HG03442 (cell line): ENCODE measurements at regions not wholly inside any gene's neighbourhood (a gene's known extent, or its start where the extent isn't known, plus 50 kb on each side); places are given as distances from the start of the nearest gene placed in this dataset.
"Not testable (repeated sequence)": the region's sequence is repeated elsewhere in the genome, so short reads cannot be mapped to it uniquely, and the experiment has no call there.

Experiments used
- ATAC-seq: cut with Tn5 transposase; IDR thresholded peaks from one replicate; pipeline ENCODE4 v1.9.1; 2021; ENCODE audit warnings: mild to moderate bottlenecking, moderate library complexity; ENCODE audit not compliant: unreplicated experiment

DNA sequence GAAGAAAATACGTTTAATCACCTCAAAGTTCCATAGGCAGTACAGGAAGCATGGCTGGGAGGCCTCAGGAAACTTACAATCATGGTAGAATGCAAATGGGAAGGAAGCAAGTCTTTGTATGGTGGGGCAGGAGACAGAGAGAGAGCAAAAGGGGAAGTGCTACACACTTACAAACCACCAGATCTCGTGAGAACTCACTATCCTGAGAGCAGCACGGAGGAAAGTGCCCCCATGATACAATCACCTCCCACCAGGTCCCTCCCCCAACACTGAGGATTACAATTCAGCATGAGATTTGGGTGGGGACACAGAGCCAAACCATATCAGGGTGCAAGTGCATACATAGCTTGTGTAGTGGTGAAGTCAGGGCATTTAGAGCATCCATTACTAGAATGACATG lies 92.3 kb upstream of the ANKRD10 start:
- ATAC-seq, result no peak

DNA sequence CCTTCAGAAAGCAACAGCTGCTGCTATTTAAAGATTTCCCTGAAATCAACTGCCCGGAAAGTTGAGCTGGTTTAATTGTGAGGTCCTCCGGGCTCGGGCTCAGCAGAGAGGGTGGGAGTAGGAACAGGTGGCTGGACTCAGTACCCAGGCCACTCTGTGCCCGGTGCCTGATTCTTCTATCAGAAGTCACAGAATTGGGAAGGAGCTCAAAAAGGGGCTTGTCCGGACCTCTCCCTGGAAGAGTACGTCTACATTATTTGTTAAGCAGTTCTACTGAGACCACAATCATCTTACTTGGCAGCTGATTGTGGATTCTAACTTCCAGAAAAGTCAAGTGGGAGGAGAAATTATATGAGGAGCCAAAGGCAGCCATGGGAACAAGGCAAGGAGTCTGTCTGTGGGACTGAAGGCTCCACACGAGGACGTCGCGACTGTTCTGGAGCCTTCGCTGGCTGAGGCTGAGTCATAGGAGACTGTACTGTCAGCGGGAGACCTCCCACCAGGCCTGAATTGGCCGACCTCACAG lies 91.7 kb upstream of the ANKRD10 start:
- no peak for ATAC-seq

DNA sequence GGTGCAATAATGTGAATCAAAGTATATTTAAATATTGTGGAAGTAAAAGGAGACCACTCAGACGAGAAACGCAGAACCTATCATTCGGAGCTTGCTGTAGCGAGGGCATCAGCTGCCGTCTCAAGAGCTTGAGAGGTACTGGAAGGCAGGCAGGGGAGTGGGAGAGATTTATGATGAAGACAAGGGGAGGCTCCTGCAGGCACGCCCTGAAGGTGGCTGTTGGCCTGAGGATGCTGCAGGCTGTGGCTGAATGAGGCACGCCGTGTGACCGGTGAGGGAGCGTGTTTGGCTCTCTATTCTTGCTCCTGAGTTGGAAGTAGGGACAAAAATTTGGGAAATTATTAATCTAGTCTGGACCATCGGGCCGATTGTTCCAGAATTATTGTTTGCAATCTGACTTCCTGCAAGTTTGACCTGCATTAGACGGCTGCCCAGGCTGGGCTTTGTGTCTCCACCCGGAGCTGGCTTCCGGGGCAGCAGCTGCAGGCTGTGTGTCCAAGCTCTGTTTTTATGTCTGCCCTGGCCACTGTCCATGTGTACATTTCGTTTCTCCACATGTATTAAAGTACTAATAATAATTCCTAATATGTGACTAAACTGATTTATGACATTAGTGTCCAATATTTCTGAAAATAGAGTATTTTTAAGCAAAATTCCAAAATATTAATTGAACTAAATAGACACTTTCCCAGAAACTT lies 91.1 kb upstream of the ANKRD10 start:
- ATAC-seq, result no peak

DNA sequence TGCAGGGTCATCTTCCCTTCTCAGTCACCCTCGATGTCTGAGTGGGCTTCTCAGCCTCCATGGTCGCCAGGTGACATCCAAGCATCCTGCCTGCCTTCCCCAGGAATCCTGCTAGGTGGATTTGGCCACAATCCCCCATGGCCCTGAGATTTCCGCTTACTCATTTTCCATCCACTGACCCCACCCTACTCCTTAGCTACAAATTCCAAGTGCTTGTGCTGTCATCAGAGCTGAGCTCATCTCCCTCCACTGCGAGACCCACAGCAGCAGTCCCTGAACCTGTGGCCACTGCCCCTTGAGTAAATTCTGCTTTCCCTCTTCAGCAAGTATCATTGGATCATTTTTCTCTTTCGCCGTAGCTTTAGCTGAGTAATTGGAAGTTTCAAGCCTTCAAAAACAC lies 90.5 kb upstream of the ANKRD10 start:
- no peak for ATAC-seq

DNA sequence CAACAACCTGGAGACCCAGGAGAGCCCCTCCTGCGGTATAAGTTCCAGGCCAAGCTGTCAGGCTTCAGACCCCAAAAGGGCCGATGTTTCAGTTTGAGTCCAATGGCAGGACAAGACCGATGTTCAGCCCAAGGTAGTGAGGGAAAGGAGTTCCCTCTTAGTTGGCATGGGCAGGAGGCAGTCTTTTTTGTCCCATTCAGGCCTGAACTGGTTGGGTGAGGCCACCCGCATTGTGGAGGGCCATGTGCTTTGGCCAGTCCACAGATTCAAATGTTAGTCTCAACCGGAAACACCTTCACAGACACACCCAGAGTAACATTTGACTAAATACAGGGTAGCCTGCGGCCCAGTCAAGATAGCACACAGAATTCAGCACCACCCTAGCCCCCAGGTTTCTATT lies 89.6 kb upstream of the ANKRD10 start:
- no peak for ATAC-seq

DNA sequence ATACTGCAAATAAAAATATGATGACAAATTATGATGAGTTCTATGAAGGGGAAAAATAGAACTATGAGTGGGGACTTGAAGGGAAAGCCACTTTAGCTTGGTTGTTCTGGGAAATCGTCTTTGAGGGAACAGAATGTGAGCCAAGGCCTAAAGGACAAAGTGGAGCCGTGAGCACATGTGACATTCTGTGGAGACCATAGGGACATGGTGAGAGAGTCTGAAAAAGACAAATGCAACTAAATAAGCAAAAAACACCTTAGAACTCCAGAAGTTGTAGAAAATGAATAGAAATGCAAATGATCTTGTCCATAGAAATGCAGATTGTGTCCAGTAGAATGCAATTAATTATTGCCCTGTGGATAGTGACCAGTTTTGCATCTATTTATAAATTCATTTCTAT lies 86.8 kb upstream of the ANKRD10 start:
- no peak for ATAC-seq

DNA sequence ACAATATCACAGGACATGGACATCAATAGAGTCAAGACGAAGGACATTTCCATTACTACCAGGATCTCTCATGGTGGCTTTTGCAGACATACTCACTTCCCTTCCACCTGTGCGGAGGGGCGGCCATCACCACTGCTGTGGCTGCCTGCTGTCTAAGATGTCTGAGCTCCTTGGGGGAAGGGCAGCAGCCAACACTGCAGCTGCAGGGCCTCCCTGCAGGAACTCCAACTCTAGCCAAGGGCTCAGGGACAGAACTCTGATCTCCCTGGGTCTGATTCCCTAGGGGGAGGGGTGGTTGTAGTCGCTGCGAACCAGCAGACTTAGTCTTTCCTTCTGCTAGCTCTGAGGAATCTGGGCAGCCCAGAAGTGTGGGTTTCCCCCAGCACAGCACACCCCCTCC lies 78.9 kb upstream of the ANKRD10 start:
- no peak for ATAC-seq

DNA sequence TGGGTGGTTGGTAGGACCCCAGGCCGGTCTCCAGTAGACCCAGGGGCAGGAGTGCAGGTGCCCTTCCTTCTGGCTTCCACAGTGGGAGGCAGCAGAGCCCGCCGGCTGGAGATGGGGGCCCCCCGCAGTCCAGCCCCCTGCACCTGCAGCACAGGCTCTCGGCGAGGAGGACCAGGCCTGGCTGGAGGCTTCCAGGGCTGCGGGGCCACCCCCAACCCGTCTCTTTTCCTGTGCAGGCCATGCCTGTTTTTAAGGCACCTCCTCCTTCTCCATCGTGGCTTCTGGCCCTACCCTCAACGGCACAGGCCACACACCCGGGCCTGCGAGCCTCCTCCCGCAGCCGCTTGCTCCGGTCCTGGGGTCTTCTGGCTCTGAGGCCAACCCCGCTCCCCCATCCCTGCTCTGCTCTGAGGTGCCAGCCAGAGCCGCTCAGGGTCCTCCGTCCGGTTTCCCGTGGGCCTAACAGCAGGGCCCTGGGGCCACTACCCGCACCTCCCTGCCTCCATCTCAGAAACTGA lies 77.2 kb upstream of the ANKRD10 start:
- no peak for ATAC-seq

DNA sequence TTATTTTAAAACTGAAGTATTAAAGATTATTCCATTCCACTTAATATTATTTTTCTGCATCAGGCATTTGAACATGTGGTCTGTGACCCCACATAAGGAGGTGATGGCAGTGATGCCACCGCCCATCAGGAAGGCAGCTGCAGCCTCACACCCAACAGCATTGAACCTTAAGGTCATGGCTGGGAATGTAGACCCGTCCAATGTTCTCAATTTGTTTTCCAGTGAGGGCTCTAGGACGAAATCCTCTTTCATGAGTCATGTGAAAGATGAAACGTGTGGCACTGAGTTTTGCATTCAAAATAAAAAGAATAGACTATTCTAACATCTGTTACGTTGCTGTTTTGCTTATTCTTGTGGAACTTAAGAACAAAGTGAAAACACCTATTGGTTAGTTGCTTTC lies 74.5 kb upstream of the ANKRD10 start:
- no peak for ATAC-seq

DNA sequence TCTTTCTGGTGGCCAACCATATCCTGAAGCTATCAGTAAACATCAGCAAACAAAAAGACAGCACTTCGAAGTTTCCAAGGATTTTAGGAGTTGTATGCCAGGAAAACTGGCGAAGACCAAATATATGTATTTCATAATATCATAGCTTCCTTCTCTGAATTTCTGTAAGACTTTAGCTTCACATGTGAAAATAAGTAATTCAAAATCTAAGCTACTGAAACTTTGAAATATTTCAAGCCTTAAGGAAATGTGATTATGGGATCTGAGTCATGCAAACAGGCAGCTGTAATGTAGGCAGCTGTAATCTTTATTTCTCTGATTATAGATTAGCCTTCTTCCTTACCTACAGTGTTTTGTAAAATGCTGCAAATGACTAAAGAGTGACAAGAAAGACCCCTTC lies 70.7 kb upstream of the ANKRD10 start:
- ATAC-seq, result no peak

DNA sequence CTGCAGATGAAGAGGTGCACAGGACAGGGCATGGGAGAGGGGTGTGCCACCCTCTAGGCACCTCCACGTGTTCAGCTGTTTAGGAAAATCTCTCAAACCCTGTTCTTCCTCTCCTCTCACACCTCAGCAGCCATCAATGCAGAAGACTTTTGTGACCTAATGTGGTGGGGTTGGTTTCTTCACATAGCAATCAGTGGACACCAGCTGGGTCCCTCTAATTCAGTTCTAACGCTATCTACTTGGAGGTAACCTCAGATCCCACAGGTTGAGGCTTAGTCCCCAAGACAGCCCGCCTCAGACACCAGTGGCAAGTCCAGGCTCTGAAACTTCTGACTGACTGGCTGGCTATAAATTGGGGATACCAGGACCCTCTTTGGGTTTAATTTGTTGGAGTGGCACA lies 69.9 kb upstream of the ANKRD10 start:
- ATAC-seq, result no peak

DNA sequence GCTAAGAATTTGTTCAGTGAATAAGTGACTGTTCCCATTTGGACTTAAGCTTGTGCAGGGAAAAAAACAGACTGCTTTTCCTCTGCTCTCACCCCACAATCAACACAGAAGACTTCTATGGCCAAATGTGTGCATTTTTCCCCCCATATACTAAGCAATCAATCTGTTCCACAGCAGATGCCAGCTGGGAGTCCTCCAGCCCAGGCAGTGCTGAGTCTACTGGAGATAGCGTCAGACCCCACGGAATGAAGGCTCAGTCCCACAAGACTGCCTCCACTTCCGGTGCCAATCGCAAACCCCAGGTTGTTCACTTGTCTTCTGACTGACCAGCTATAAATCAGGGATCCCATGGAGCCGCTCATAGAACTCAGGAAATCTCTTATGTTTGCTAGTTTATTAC lies 69.5 kb upstream of the ANKRD10 start:
- no peak for ATAC-seq

DNA sequence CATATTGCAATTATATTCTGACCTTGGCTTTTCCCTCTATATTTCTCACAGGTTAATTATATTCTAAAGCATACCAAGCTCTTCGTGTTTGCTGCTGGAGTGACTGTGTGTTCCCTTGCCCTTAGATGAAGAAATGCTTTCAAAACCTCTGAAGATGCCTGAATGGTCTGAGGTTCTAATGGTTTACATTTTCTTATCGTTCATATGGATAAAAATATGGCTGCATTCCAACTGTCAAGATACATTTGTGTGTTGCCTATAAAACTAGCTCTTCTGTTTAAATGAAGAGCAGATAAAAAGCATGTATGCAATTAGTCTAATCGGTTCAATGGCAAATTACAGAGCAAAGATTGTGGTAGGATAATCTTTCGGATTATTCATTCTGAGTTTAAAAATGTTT lies 68.4 kb upstream of the ANKRD10 start:
- no peak for ATAC-seq

DNA sequence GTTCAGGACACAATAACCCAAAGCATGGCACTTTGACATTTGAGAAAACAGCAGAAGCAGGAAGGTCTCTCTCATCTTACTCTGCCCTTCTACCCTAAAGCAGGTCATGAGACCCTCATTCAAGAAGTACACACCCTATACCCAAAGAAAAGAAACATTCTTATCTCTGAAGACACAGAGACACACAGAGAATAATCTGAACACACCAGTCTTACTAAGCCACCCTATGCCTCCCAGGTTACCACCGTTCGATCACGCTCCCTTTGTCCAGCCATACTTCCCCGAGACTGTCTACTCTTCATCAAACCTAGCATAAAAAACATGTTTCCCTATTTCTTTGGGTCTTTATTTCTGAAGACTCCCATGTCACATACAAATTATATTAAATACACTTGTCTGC lies 66.5 kb upstream of the ANKRD10 start:
- ATAC-seq, result no peak

DNA sequence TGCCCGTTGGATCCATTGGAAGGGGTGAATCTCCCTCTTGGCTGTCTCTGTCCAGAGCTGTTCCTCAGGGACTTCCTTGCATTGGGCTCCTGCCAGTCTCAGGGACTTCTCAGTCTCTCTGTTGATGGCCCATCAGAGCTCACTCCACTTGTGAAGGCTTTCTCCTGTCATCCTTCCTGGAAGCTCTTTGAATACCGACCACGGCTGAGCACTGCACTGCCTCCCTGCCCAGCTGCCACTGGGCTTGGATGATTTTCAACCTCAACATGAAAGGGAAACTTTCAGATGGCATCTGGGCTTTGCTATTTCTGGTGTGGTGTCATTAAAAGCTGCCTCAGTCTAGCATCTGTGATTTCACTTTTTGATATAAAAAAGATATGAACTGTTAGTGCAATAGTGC lies 66.1 kb upstream of the ANKRD10 start:
- ATAC-seq, result no peak

DNA sequence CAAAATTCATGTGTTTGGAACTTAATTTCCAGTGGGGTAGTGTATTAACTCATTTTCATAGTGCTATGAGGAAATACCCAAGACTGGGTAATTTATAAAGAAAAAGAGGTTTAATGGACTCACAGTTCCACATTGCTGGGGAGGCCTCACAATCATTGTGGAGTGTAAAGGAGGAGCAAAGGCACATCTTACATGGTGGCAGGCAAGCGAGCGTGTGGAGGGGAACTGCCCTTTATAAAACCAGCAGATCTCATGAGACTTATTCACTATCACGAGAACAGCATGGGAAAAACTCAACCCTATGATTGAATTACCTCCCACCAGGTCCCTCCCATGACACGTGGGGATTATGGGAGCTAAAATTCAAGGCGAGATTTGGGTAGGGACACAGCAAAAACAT lies 64.3 kb upstream of the ANKRD10 start:
- ATAC-seq, result not testable (repeated sequence)

DNA sequence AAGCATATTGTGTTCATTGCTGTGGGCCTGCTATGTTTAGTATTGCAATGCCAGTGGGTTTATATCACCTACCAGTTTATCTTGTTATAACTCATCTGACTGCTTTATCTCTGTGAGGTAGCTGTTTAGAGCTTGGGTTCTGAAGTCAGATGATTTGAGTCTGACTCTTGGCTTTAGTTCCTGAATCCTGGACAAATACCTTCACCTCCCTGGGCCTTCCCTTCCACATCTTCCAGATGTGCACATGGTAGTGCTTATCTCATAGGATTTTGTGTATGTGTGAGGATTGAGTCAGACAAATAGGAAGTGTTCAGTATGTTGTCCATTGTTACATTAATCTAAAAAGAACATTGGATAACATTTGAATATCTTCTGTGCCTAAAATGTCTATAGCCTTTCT lies 63.5 kb upstream of the ANKRD10 start:
- no peak for ATAC-seq

DNA sequence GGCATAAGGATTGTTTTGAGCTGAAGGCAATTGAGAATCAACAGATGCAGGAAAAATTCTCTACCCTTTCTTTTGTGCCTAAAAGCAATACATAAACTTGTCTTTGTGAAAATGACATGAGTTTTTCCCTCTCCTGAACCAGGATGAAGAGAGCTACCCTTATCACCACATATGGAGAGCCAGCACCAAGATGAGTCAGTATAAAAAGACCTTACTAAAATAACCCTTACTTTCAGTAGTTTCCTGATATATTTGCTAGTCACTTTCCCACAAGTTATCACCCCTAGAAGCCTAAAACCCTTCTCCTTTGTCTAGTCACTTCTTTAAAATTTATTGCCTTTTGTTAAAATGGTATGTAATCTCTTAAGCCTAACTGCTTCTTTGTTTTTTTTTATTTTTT lies 61.9 kb upstream of the ANKRD10 start:
- no peak for ATAC-seq

DNA sequence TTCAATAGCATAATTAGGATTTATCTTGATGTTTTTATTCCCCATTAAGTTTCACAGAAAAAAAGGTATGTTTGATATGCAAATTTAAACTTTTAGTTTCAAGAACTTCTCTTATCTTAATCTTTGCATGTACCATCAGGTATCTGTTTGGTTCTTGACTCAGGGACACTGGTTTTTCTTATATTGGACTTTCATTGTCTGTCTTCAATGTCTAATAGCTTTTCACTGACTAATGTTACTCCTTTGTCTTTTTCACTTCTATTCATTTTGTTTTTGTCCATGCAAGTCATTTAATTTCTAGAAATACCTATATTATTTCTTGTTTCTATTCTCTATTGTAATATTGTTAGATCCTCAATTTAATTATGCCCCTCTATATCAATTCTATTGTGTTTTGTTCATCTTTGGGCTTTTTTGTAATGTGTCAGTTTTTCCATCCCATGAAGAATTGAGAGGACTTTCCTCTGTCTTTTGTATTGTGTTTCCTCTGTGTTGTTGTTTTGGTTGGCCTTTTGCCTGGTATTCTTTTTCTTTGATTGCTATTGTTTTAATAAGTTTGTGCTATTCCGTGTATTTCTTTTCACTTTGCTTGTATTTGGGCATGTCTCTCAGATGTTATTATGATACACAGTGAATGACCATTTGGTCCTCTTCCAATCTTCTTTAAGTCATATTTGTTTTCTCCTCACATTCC lies 58.3 kb upstream of the ANKRD10 start:
- ATAC-seq, result no peak

DNA sequence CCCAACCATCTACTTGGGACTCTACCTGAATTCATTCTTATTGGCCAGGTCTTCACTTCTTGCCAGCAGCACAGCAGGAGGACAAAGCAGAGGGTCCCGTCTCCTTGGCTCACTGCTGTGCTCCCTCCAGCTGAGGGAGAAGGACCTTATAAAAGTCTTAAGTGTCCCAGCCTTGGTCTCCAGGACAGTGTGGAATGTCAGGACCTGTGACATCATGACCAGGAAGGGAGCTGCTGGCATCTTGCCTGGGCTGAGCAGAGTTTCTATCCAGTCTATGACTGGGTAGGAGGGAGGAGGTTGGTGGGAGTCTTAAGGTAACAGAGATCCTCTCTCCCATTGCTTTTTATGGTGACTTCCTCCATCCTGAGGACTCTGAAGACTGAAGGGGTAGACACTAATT lies 56.6 kb upstream of the ANKRD10 start:
- ATAC-seq, result no peak

DNA sequence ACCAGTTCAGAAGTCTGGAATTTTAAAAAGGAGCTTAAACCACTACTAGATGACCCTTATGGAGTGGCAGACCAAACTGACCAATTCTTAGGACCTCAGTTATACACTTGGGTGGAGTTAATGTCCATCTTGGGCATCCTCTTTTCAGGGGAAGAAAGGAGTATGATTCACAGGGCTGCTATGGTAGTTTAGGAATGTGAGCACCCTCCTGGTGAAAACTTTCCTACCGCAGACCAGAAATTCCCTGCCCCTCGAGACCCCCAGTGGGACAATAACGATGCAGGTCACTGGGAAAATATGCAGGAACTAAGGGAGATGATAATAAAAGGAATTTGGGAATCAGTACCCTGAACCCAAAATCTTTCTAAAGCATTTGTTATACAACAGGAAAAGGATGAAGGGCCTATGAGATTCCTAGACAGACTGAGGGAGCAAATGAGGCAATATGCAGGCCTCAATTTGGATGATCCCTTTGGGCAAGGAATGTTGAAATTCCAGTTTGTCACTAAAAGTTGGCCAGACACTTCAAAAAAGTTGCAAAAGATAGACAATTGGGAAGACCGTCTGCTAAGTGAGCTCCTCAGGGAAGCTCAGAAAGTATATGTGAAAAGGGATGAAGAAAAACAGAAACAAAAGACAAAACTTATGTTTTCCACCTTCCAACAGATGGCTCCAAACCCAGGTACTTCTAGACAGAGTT lies 52.4 kb upstream of the ANKRD10 start:
- ATAC-seq, result not testable (repeated sequence)

DNA sequence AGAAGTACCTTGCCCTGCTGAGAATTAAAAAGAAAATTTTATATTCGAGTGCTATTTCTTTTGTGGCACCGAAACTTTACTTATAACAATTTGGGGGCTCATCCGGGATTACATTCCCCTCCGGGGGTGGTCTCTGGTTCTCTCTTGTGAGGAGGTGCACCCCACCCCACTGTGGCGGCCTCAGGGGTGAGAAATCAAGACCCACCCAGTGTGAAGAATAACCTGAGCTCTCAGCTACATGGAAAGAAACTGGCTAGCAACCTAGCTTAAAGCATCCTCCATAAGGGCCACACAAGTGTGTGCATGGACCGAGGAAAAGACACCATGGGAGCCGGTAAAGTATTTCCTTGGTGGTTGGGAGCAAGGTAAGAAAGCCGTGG lies 50.9 kb upstream of the ANKRD10 start:
- ATAC-seq, result no peak
